ENCODE measurements at regions not wholly inside any gene's neighbourhood (a gene's known extent, or its start where the extent isn't known, plus 50 kb on each side); places are given as distances from the start of the nearest gene placed in this dataset.
A peak's percentile ranks its signal among the peaks of the same experiment; 100 is the strongest.

GRCh38 chr10:43867667-43868565 is 219.2 kb upstream of the ZNF32 start:
- DNase-seq (ENCODE audit: extremely low read depth in 1 of 11, low read depth in 9 of 11, low spot score in 4 of 11) = peak in 4 of 11 donors; percentile 41 to 73 (median 68)

- no peak for DNase-seq (ENCODE audit: extremely low read depth in 1 of 11, low read depth in 9 of 11, low spot score in 4 of 11)
Observed at GRCh38 chr10:43867113-43867512, 218.4 kb upstream of the ZNF32 start.

GRCh38 chr10:43866712-43867111 is 218.0 kb upstream of the ZNF32 start:
- no peak for DNase-seq (ENCODE audit: extremely low read depth in 1 of 11, low read depth in 9 of 11, low spot score in 4 of 11)

GRCh38 chr10:43865265-43866135 is 216.8 kb upstream of the ZNF32 start:
- DNase-seq (ENCODE audit: extremely low read depth in 1 of 11, low read depth in 9 of 11, low spot score in 4 of 11) = no peak

GRCh38 chr10:43864656-43865055 is 216.0 kb upstream of the ZNF32 start:
- no peak for DNase-seq (ENCODE audit: extremely low read depth in 1 of 11, low read depth in 9 of 11, low spot score in 4 of 11)

GRCh38 chr10:43863859-43864591 is 215.3 kb upstream of the ZNF32 start:
- DNase-seq (ENCODE audit: extremely low read depth in 1 of 11, low read depth in 9 of 11, low spot score in 4 of 11) = no peak

GRCh38 chr10:43863270-43863669 is 214.6 kb upstream of the ZNF32 start:
- DNase-seq (ENCODE audit: extremely low read depth in 1 of 11, low read depth in 9 of 11, low spot score in 4 of 11) = no peak

- no peak for DNase-seq (ENCODE audit: extremely low read depth in 1 of 11, low read depth in 9 of 11, low spot score in 4 of 11)
Observed at GRCh38 chr10:43862756-43863155, 214.1 kb upstream of the ZNF32 start.

- DNase-seq (ENCODE audit: extremely low read depth in 1 of 11, low read depth in 9 of 11, low spot score in 4 of 11) = no peak
Observed at GRCh38 chr10:43861966-43862751, 213.5 kb upstream of the ZNF32 start.

- DNase-seq (ENCODE audit: extremely low read depth in 1 of 11, low read depth in 9 of 11, low spot score in 4 of 11) = no peak
Observed at GRCh38 chr10:43859016-43859525, 210.4 kb upstream of the ZNF32 start.

GRCh38 chr10:43857931-43858315 is 209.2 kb upstream of the ZNF32 start:
- no peak for DNase-seq (ENCODE audit: extremely low read depth in 1 of 11, low read depth in 9 of 11, low spot score in 4 of 11)

- no peak for DNase-seq (ENCODE audit: extremely low read depth in 1 of 11, low read depth in 9 of 11, low spot score in 4 of 11)
Observed at GRCh38 chr10:43857206-43857930, 208.7 kb upstream of the ZNF32 start.

- DNase-seq (ENCODE audit: extremely low read depth in 1 of 11, low read depth in 9 of 11, low spot score in 4 of 11) = no peak
Observed at GRCh38 chr10:43856299-43856698, 207.6 kb upstream of the ZNF32 start.

GRCh38 chr10:43855667-43856210 is 207.1 kb upstream of the ZNF32 start:
- DNase-seq (ENCODE audit: extremely low read depth in 1 of 11, low read depth in 9 of 11, low spot score in 4 of 11) = no peak

GRCh38 chr10:43854007-43854406 is 205.3 kb upstream of the ZNF32 start:
- DNase-seq (ENCODE audit: extremely low read depth in 1 of 11, low read depth in 9 of 11, low spot score in 4 of 11) = no peak

GRCh38 chr10:43853369-43853768 is 204.7 kb upstream of the ZNF32 start:
- no peak for DNase-seq (ENCODE audit: extremely low read depth in 1 of 11, low read depth in 9 of 11, low spot score in 4 of 11)

GRCh38 chr10:43852644-43853214 is 204.0 kb upstream of the ZNF32 start:
- DNase-seq (ENCODE audit: extremely low read depth in 1 of 11, low read depth in 9 of 11, low spot score in 4 of 11) = no peak

All from renal cortex interstitium (tissue), 11 donors.